HG02870 (cell line): ENCODE measurements at regions not wholly inside any gene's neighbourhood (a gene's known extent, or its start where the extent isn't known, plus 50 kb on each side); places are given as distances from the start of the nearest gene placed in this dataset.

Source experiments
- ATAC-seq: cut with Tn5 transposase; IDR thresholded peaks from one replicate; pipeline ENCODE4 v1.9.1; 2021; ENCODE audit warnings: mild to moderate bottlenecking, moderate library complexity; ENCODE audit not compliant: unreplicated experiment

GRCh38 chr7:124432009-124432578 is 333.5 kb downstream of the GPR37 start:
- ATAC-seq: no peak

GRCh38 chr7:124429923-124430322 is 335.7 kb downstream of the GPR37 start:
- ATAC-seq: no peak

GRCh38 chr7:124428781-124429180 is 336.8 kb downstream of the GPR37 start:
- ATAC-seq: no peak

GRCh38 chr7:124426621-124427020 is 339.0 kb downstream of the GPR37 start:
- ATAC-seq: no peak

DNA sequence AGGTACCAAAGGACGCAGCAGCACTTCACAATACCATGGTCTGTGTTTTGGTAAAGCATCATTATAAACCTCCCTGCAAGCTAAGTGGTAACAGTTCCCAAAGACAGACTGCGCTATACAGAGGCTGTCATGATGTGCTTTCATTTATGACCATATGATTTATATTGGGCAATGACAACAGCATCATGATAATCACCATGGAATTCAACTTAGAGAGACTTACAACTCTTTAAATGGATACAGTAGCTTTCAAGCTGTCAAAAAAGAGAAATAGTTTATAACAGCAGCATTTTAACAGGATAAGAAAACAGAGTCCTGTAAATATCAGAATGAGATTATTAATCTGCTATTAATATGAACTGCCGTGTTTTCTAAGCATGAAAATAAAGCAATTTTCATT is 341.7 kb downstream of the GPR37 start:
- ATAC-seq: no peak

DNA sequence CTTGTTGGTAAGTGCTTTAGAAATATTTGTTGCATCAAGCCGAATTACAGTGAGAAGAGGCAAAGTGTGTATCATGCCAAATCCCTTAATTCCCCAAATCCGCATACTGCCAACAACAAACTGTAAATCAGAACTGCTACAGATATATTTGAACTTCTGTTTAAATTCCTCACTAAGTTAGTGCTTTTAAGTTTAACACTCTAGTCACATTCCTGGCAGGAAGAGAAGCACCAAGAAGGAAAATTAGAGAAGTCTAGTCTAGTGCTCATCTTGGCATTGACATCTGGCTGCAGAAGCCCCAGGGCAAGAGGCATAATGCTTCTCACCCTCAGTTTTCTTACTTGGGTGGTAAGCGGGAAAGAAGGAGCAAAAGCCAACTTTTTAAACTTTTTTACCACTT is 343.5 kb downstream of the GPR37 start:
- no peak for ATAC-seq

- no peak for ATAC-seq
These were observed 345.2 kb downstream of the GPR37 start for GRCh38 chr7:124420367-124420766.

DNA sequence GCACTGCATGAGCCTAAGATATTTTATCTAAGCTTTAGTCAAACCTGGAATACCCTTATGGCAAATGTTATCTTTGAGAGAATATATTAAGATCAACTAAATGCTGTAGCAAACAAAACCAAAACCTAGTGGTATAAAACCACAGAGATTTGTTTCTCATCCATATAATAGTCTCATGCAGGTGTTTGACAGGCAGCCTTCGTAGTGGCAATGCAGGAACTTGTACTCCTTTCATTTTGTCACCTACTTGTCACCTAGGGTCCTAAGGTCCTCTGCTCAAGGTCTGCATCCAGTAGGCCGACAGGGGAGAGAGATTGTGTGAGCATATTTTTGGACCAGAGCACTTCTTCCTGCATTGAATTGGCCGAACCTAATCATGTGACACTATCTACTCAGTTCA is 352.6 kb downstream of the GPR37 start:
- ATAC-seq: no peak

- ATAC-seq: no peak
These were observed 353.1 kb downstream of the GPR37 start for GRCh38 chr7:124412531-124412930.

GRCh38 chr7:124411796-124412195 is 353.8 kb downstream of the GPR37 start:
- no peak for ATAC-seq

DNA sequence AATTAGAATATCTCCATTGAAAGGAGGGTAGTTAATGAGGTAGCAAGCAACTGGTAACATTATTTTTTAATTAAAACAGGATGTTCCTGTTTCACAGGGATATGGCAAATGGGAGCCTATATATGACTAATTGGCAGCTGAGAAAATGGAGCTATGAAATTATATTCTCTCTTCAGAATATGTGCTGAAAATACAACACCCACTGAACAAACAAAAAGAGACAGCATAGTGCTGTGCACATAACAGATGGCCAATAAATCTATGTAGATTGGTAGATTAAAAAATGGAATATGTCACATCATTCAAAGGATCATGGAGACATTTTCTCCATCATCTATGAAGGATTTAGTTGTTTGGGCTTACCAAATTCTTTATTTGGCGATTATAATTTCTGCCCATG is 362.0 kb downstream of the GPR37 start:
- no peak for ATAC-seq

DNA sequence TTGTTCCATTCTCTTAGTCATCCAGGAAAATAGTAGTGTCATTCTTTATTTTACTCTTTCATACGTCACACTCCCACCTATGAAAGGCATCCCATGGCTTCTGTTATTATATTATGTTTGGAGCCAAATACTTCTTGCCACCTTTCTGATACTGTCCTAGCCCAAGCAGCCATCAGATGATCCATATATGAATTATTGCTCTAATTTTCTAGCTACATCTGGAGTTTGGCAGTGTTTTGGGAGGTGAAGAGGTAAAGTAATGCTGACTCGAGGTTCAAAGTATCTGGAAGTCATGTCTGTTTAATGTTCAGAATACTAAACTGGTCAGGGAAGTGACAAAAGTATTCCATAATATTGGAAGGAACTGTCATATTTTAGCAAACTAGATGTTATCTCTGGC is 362.5 kb downstream of the GPR37 start:
- no peak for ATAC-seq

DNA sequence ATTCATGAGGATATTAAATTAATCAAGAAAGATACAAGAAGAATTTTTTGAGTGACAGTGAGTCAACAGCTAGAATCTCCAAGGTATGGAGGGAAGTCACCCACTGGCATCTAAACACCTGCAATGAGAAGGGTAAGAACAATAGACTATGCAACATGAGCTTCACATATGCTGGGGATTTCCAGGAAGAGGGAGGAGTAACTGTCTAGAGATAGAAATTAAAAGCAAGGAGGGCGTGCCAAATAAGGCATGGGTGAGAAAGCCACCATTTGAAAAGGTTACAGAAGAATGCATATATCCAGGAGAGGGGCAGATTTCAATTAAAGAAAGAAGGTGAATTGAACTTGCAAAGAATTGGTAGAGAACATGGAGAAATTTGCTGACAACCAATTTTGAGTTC is 365.7 kb downstream of the GPR37 start:
- no peak for ATAC-seq

DNA sequence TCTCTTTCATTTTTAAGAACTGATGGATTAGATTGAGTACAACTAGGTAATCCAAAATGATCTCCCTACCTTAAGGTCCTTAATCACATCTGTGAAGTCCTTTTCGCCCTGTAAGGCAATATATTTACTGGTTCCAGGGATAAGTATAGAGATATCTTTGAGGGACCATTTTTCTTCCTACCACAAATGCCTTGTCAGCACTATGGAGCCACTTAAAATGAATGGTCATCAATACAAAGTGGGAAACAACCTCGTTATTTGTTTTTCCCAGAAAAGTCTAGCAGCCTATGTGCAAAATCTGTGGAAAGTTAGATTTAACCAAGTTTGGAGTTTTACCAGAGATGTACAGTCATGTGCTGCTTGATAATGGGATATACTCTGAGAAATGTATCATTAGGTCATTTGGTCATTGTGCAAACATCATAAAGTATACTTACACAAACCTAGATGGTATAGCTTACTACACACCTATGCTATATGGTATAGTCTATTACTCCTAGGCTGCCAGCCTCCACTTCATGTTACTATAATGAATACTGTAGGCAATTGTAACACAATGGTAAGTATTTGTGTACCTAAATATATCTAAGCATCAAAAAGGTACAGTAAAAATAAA is 366.2 kb upstream of the TMEM229A start:
- ATAC-seq: no peak

GRCh38 chr7:124397134-124397533 is 364.3 kb upstream of the TMEM229A start:
- no peak for ATAC-seq

- no peak for ATAC-seq
These were observed 357.4 kb upstream of the TMEM229A start for GRCh38 chr7:124390301-124390700.

GRCh38 chr7:124388751-124389150 is 355.9 kb upstream of the TMEM229A start:
- no peak for ATAC-seq

DNA sequence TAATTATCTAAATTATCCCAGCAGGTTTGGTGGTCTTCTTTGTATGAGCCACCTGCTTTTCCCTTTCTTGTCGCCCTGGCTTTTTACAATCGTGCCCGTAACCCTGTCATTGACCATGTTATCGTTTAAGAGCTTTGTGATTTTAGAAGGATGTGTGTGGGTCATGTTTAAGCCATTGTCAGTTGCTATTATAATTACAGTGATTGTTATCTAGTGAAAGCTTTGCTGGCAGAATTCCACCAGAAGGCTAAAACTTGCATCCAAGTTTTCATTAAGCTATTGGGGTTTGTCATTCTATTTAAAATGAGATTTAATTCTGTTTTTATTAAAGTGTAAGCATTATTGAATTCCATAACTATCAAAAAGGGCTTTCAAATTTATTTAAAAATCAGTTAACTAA is 354.2 kb upstream of the TMEM229A start:
- ATAC-seq: no peak

- no peak for ATAC-seq
These were observed 346.4 kb upstream of the TMEM229A start for GRCh38 chr7:124379296-124379695.

GRCh38 chr7:124376111-124376510 is 343.2 kb upstream of the TMEM229A start:
- no peak for ATAC-seq

DNA sequence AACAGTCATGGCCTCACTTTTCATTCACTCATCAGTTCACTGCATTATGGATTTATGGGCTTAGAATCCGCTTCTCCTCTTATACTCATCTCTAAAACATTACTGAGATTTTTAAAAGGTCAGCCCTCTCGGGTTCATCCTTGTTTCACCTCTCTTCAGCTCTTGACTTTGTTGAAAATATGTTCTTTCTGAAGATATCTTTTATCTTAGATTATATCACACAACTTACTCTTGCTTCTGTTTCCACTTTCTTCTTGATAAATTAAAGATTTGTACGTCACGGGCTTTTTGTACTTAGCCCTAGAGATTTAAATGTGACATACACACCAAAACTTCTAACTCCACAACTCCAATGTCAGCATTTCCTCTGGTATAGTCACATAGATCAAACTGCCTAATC is 342.5 kb upstream of the TMEM229A start:
- no peak for ATAC-seq

DNA sequence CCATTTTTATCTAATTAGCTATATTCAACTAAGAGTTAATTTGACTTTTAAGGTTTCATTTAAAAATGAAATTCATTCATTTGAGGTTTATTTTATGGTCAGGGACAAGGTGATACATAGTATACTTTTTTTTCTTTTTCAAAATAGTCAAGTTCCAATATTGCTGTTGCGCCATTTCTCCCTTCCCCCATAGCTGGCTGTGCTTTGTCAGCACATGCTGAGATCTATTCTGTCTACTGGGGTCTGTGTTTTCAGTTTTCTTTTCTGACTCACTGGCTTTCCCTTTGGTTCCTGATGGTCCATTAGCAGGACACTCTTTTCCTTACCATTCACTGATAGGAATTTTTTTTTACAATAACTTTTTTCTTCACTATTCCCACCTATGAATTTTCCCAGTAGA is 336.4 kb upstream of the TMEM229A start:
- ATAC-seq: no peak

GRCh38 chr7:124366118-124366517 is 333.3 kb upstream of the TMEM229A start:
- no peak for ATAC-seq
